Loucy (cell line): ENCODE measurements at regions not wholly inside any gene's neighbourhood (a gene's known extent, or its start where the extent isn't known, plus 50 kb on each side); places are given as distances from the start of the nearest gene placed in this dataset.

ENCODE experiments used
- CTCF ChIP-seq: fragments of 200-600 bp; sonication (generic); conservative IDR thresholded peaks from 2 replicates; pipeline ENCODE4 v1.5.1; 2014; ENCODE audit warnings: mild to moderate bottlenecking, antibody characterized with exemption, low read length
- EZH2phosphoT487 ChIP-seq: fragments of 200-600 bp; IDR thresholded peaks from 2 replicates; pipeline ENCODE4 v1.6.1; 2018; ENCODE audit warnings: antibody characterized with exemption, mild to moderate bottlenecking, moderate library complexity, borderline replicate concordance

- TF ChIP-seq CTCF (no peak), EZH2phosphoT487 (no peak)
Observed at GRCh38 chr7:12769444-12769843, 82.0 kb downstream of the ARL4A start.
